ENCODE measurements at regions not wholly inside any gene's neighbourhood (a gene's known extent, or its start where the extent isn't known, plus 50 kb on each side); places are given as distances from the start of the nearest gene placed in this dataset.

DNA sequence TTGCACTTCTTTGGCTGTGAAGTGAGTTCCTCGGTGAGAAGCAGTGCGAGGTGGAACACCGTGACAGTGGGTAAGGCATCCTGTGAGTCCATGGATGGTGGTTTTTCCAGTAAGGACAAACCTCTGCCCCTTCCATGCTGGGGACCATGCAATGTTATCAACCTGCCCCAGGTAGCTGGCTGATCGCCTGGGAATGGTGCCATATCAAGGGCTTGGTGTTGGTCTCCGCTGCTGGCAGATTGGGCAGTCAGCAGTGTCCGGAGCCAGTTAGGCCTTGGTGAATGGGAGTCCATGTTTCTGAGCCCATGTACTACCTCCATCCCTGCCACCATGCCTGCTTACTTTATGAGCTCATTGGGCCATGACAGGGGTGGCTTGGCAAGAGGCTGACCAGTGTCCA lies 114.7 kb upstream of the C14orf180 start (continued):
- TF ChIP-seq SIN3A (IDR thresholded peaks at IDR 0.05; ENCODE audit: low read depth) (no peak), YY1 (IDR thresholded peaks at IDR 0.05; ENCODE audit: extremely low read depth, insufficient replicate concordance, low read depth, low read length) (no peak), CEBPB (IDR thresholded peaks at IDR 0.05; ENCODE audit: low read depth) (no peak), JUND (IDR thresholded peaks at IDR 0.05) (no peak)

GRCh38 chr14:104465482-104466390 lies 113.8 kb upstream of the C14orf180 start:
- no peak overlapping the region for H2AFZ ChIP-seq (ENCODE audit: low read depth, low read length, poor library complexity, severe bottlenecking)
- no peaks in the 10 kb centered on the region for H3K36me3 ChIP-seq (ENCODE audit: control insufficient read depth in 1 of 2, insufficient read depth in 2 of 2, low read length in 2 of 2)
- no peak overlapping the region for H3K9ac ChIP-seq (ENCODE audit: low read length)
- no peak overlapping the region for H3K4me3 ChIP-seq (replicated peaks in 1 of 2; ENCODE audit: low read depth in 1 of 2, low read length in 2 of 2)
- no peaks in the 10 kb centered on the region for H3K79me2 ChIP-seq (ENCODE audit: insufficient read depth, low read length)
- CTCF ChIA-PET = no interaction called here
- no peak overlapping the region for H3K27ac ChIP-seq (ENCODE audit: low read depth, low read length)
- intact Hi-C loops (cut with micrococcal nuclease) = no loop called here
- no peaks in the 10 kb centered on the region for H3K4me1 ChIP-seq (ENCODE audit: control insufficient read depth in 1 of 2, insufficient read depth in 2 of 2, low read length in 2 of 2)
- DNase-seq (ENCODE audit: low read depth, low spot score) = no peak
- no peaks in the 10 kb centered on the region for H3K9me3 ChIP-seq (ENCODE audit: control insufficient read depth in 1 of 2, insufficient read depth in 1 of 2, low read depth in 1 of 2, low read length in 2 of 2)
- RAD21 ChIA-PET (ENCODE audit: low non-redundant PET in 1 of 2, low total read pairs in 2 of 2, uncharacterized antibody in 2 of 2, unreplicated experiment in 2 of 2) = no interaction called here
- ATAC-seq = no peak
- no peaks in the 10 kb centered on the region for H3K9me2 ChIP-seq (ENCODE audit: insufficient read depth)
- H4K20me1 ChIP-seq (ENCODE audit: insufficient read depth) = no peaks in the 10 kb centered on the region
- TF ChIP-seq POLR2AphosphoS5 (IDR thresholded peaks at IDR 0.05; ENCODE audit: low read depth, low read length) = no peak
- no peak for TF ChIP-seq YY1 (IDR thresholded peaks at IDR 0.05; ENCODE audit: extremely low read depth, insufficient replicate concordance, low read depth, low read length)
- TF ChIP-seq RAD21 (IDR thresholded peaks at IDR 0.05; ENCODE audit: low read depth) = no peak
- no peak for TF ChIP-seq TCF7L2 (IDR thresholded peaks at IDR 0.05; ENCODE audit: borderline replicate concordance, extremely low read depth, insufficient read depth, insufficient read length)
- TF ChIP-seq POLR2A (IDR thresholded peaks at IDR 0.05; ENCODE audit: borderline replicate concordance, extremely low read depth, insufficient read depth, insufficient read length) = no peak
- no peak for TF ChIP-seq ZFX (IDR thresholded peaks at IDR 0.05)
- TF ChIP-seq EGR1 (IDR thresholded peaks at IDR 0.05; ENCODE audit: low read depth) = no peak
- no peak for TF ChIP-seq CEBPB (IDR thresholded peaks at IDR 0.05; ENCODE audit: low read depth)
- peaks cover 22% of the 10 kb centered on the region; the same call in 1 of the 2 replicates for H3K27me3 ChIP-seq (ENCODE audit: insufficient read depth, low read length)
- POLR2A ChIA-PET = no interaction called here
- BruUV-seq (replicated peaks) = no TSS peak
- no peak overlapping the region for H3K4me2 ChIP-seq (ENCODE audit: low read length)
